HG03039 (cell line): ENCODE measurements at regions not wholly inside any gene's neighbourhood (a gene's known extent, or its start where the extent isn't known, plus 50 kb on each side); places are given as distances from the start of the nearest gene placed in this dataset.

Experiments
- ATAC-seq: cut with Tn5 transposase; IDR thresholded peaks from one replicate; pipeline ENCODE4 v1.9.1; 2021; ENCODE audit warnings: mild to moderate bottlenecking, moderate library complexity; ENCODE audit not compliant: unreplicated experiment

GRCh38 chr5:62001640-62002039 lies 304.4 kb upstream of the KIF2A start:
- ATAC-seq = no peak

GRCh38 chr5:62002436-62002835 lies 303.6 kb upstream of the KIF2A start:
- ATAC-seq = no peak

- ATAC-seq = no peak
These were observed 300.5 kb upstream of the KIF2A start for GRCh38 chr5:62005551-62005950.

- no peak for ATAC-seq
These were observed 298.5 kb upstream of the KIF2A start for GRCh38 chr5:62007457-62007856.

DNA sequence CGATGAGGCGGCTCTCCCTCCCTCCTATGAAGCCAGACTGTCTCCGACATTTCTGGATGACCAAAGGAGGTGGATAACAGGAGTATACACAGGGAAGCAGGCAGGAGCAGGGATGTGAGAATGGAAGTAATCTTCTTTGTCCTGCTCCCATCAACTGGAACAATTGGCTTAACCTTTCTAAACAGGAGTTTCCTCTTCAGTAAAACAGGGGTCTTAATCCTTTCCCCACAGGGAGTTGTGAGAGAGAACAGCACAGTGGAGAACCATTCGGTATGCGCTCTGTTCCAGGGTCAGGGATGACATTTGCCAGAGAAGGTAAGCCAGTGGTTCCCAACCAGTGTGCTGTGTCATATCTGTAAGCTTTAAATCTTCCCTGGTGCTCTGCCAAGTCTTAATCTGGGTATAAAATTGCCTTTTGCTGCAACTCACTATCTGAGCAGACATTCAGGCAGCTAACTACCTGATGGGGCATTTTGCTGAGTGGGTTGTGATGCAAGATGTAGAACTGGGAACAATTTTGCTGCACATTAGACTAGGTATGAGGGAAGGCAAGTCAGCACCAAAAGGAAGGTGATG lies 294.8 kb upstream of the KIF2A start:
- ATAC-seq = no peak

DNA sequence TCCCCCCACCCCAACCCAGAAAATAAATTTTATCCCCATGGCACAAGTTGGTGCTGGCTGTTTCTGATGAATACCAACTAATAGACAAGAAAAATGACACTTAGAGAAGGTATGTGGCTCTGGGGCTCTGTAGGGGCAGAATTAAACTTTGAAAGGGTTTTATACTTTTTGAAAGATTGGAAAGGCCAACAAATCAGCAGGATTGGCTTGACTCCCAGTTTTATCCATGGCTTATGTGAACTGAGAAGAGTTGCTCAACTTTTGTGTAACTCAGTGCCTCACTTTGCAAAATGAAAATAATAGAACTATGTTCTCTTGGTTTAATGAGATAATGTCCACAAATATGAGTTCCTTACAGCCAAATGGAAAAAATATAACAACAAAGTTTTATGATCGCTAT lies 288.9 kb upstream of the KIF2A start:
- ATAC-seq = no peak

- no peak for ATAC-seq
These were observed 276.7 kb upstream of the KIF2A start for GRCh38 chr5:62029303-62029702.

- no peak for ATAC-seq
These were observed 275.7 kb upstream of the KIF2A start for GRCh38 chr5:62030326-62030725.

DNA sequence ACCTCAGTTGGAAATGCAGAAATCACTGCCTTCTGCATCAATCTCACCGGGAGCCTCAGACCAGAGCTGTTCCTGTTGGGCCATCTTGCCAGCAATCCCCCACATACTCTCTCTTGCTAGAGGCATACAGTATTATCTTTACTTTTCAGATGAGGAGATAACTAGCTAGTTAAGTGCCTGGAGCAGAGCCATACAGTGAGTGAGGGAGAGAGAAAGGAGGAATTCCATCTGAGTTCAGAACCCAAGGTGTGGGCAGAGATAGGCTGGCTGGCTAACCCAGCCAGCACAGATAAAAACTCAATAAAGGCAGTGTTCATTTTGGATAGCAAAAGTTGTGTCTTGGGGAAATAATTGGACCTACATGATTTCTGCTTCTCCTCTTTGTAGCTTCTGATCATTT lies 268.0 kb upstream of the KIF2A start:
- no peak for ATAC-seq

GRCh38 chr5:62041156-62041756 lies 264.8 kb upstream of the KIF2A start:
- ATAC-seq = no peak

DNA sequence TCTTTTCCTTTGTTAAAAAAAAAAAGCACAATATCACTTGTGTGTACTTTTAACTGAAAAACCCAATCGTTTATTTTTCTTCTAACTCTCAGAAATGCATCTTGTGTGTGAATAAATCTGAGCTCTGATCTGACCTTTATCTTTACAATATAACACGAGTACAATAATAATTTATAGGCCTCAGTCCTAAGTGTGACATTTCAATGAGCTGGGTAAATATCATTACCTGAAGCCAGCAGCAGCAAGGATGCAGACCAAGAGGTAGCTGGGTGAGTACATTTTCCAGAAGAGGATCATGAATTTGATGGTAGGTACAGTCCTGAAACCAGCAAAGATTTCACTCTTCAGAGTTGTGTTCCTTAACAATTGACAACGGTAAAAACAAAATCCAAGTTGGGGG lies 264.0 kb upstream of the KIF2A start:
- ATAC-seq = no peak

GRCh38 chr5:62043289-62044280 lies 262.4 kb upstream of the KIF2A start:
- no peak for ATAC-seq

- ATAC-seq = no peak
These were observed 261.0 kb upstream of the KIF2A start for GRCh38 chr5:62044989-62045388.

DNA sequence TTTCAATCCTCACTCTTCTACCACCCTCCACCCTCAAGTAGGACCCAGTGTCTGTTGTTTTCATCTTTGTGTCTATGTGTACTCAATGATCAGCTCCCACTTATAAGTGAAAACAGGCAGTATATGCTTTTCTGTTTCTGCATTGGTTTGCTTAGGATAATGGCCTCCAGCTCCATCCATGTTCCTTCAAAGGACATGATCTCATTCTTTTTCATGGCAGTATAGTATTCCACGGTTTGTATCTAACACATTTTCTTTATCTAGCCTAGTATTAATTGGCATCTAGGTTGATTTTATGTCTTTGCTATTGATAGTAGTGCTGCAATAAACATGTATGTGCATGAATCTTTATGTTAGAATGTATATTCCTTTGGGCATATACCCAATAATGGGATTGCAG lies 259.8 kb upstream of the KIF2A start:
- ATAC-seq = no peak

DNA sequence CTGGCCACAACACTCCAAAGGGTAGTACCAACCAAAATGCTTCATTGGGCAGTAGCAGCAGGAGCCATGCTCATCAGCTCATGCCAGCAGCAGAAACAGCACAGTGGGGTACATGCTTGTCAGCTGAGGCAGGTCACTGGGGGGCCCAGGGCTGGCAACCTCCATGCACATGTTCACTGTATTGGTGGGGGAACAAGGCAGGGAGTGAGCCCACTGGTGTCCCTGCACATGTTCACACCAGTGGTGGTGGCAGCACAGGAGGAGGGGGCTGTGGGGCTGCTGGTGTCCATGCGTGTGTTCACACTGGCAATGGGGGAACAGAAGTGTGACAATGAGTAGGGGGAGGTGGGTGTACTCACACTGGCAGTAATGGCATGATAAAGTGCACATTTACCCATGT lies 254.3 kb upstream of the KIF2A start:
- no peak for ATAC-seq

GRCh38 chr5:62059960-62060359 lies 246.0 kb upstream of the KIF2A start:
- no peak for ATAC-seq

GRCh38 chr5:62065050-62065449 lies 241.0 kb upstream of the KIF2A start:
- ATAC-seq = no peak

DNA sequence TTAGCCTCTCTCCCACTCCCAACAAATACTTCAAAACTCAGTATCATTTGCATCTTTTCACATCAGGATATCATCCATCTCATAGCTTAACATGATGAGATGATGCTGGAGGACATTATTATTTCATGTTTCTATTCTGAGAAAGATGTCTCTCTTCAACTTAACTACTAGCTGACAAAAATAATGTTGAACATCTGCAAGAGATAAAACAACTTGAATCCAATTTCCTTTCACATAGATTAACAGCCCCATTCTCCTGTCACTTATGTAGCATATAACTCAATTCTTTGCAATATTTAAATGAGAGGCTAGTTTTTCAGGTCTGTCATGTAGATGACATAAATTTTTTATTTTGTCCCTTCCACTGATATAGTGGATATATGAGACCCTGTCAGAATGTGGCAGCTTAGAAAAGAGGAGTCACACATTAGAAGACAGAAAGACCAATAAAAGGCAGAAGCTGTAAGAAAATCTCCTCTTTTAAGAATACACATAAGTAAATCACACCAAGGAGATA lies 239.2 kb upstream of the KIF2A start:
- ATAC-seq = no peak

DNA sequence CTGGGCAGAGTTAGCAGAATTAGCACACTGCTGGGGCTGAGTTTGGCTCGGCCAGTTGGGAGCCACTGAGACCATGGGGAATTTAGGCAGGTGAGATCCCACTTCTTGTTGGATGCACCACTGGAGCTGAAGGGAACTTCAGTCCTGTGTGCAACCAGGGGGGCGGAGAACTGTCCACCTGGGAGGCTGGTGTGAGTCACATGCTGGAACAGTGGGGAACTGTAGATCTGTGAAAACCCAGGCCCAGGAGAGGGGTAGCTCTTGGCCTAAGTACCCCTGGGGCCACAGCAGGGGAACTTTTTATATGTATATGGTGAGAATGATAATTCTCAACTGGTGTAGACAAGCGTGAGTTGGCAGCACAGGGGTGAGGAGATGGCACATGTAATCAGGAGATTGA lies 237.5 kb upstream of the KIF2A start:
- ATAC-seq = no peak

GRCh38 chr5:62077387-62077786 lies 228.6 kb upstream of the KIF2A start:
- no peak for ATAC-seq

GRCh38 chr5:62077823-62078550 lies 228.0 kb upstream of the KIF2A start:
- no peak for ATAC-seq
